ENCODE measurements at regions not wholly inside any gene's neighbourhood (a gene's known extent, or its start where the extent isn't known, plus 50 kb on each side); places are given as distances from the start of the nearest gene placed in this dataset.

GRCh38 chr9:80518441-80518840 is 946.7 kb downstream of the TLE4 start:
- no peak overlapping the region for H3K4me2 ChIP-seq (ENCODE audit: insufficient read depth, low read length)
- CTCF ChIA-PET (ENCODE audit: low intra/inter-chr PET ratio) = no interaction called here
- no peak for TF ChIP-seq FUS (optimal IDR thresholded peaks at IDR 0.05; ENCODE audit: low read depth, low read length)
- no peak for TF ChIP-seq CREB5 (CRISPR knock-in tag; IDR thresholded peaks at IDR 0.05)
- TF ChIP-seq USF1 (CRISPR knock-in tag; IDR thresholded peaks at IDR 0.05) = no peak
- no peak for TF ChIP-seq ZNF175 (CRISPR knock-in tag; IDR thresholded peaks at IDR 0.05; ENCODE audit: low read depth)
- no peak for TF ChIP-seq L3MBTL2 (IDR thresholded peaks at IDR 0.05)
- TF ChIP-seq IRF2 (CRISPR knock-in tag; IDR thresholded peaks at IDR 0.05) = no peak
- TF ChIP-seq SMARCC2 (IDR thresholded peaks at IDR 0.05; ENCODE audit: low read depth) = no peak
- TF ChIP-seq ATF2 (CRISPR knock-in tag; IDR thresholded peaks at IDR 0.05) = no peak
- H3K79me2 ChIP-seq (ENCODE audit: control insufficient read depth, insufficient read depth, low read length) = no peaks in the 10 kb centered on the region
- intact Hi-C loops (cut with micrococcal nuclease) (no loop called here), in situ Hi-C loops (cut with MboI) (no loop called here)
- WGBS (ENCODE audit: insufficient coverage, low coverage, missing lambda C conversion rate) = 5% methylated on average over 3 of the region's 3 CpGs
- no peak overlapping the region for H2AFZ ChIP-seq (ENCODE audit: low read depth, low read length)
- no peaks in the 10 kb centered on the region for H3K9me1 ChIP-seq (ENCODE audit: control insufficient read depth, insufficient read depth, low read length)
- H3K9me3 ChIP-seq (replicated peaks; ENCODE audit: control insufficient read depth, insufficient read depth, low read depth, low read length) = no peaks in the 10 kb centered on the region
- POLR2A ChIA-PET = no interaction called here
- ATAC-seq = no peak
- no peak overlapping the region for H3K27ac ChIP-seq (ENCODE audit: extremely low read depth, low read depth, low read length)
- no peak overlapping the region for H3K4me3 ChIP-seq
- no peaks in the 10 kb centered on the region for H3K36me3 ChIP-seq (ENCODE audit: control insufficient read depth, insufficient read depth, low read length)
- no TSS peak for BruUV-seq (replicated peaks)
- H3K27me3 ChIP-seq (ENCODE audit: control insufficient read depth in 2 of 2, insufficient read depth in 2 of 2, low read length in 2 of 2) = no peaks in the 10 kb centered on the region
- DNase-seq (ENCODE audit: extremely low read depth in 1 of 4, low spot score in 3 of 4) = no peak
- no peaks in the 10 kb centered on the region for H3K4me1 ChIP-seq (replicated peaks in 1 of 2; ENCODE audit: control insufficient read depth in 2 of 2, insufficient read depth in 2 of 2, low read length in 2 of 2)
- no peak overlapping the region for H3K9ac ChIP-seq (ENCODE audit: insufficient read depth in 1 of 2, low read depth in 2 of 2, low read length in 2 of 2)
- FAIRE-seq = no peak
- no peaks in the 10 kb centered on the region for H4K20me1 ChIP-seq (replicated peaks; ENCODE audit: control insufficient read depth, insufficient read depth, low read length)
